Right renal cortex interstitium (tissue), 3 donors: ENCODE measurements at regions not wholly inside any gene's neighbourhood (a gene's known extent, or its start where the extent isn't known, plus 50 kb on each side); places are given as distances from the start of the nearest gene placed in this dataset.

Experiments
- DNase-seq, 3 donors: peaks; one replicate each; pipeline ENCODE4 v3.0.0-alpha.2; 2013; ENCODE audit warnings: low read depth in 3 of 3, low spot score in 2 of 3

- no peak for DNase-seq
Observed at GRCh38 chr6:22875845-22876244, 306.5 kb downstream of the HDGFL1 start.

- no peak for DNase-seq
Observed at GRCh38 chr6:22878324-22878701, 308.9 kb downstream of the HDGFL1 start.

- DNase-seq = no peak
Observed at GRCh38 chr6:22878706-22879105, 309.3 kb downstream of the HDGFL1 start.

GRCh38 chr6:22880686-22881433 lies 311.5 kb downstream of the HDGFL1 start:
- DNase-seq = no peak

- DNase-seq = no peak
Observed at GRCh38 chr6:22882581-22882980, 313.2 kb downstream of the HDGFL1 start.

GRCh38 chr6:22883061-22883717 lies 313.8 kb downstream of the HDGFL1 start:
- no peak for DNase-seq

- no peak for DNase-seq
Observed at GRCh38 chr6:22884456-22884855, 315.1 kb downstream of the HDGFL1 start.

- no peak for DNase-seq
Observed at GRCh38 chr6:22886650-22887581, 317.6 kb downstream of the HDGFL1 start.

- DNase-seq = no peak
Observed at GRCh38 chr6:22888163-22888752, 318.9 kb downstream of the HDGFL1 start.

GRCh38 chr6:22891934-22892333 lies 322.6 kb downstream of the HDGFL1 start:
- no peak for DNase-seq

GRCh38 chr6:22892452-22892851 lies 323.1 kb downstream of the HDGFL1 start:
- no peak for DNase-seq

GRCh38 chr6:22896696-22897095 lies 327.3 kb downstream of the HDGFL1 start:
- no peak for DNase-seq

GRCh38 chr6:22899426-22899825 lies 330.1 kb downstream of the HDGFL1 start:
- DNase-seq = no peak

GRCh38 chr6:22903826-22904225 lies 334.5 kb downstream of the HDGFL1 start:
- no peak for DNase-seq

GRCh38 chr6:22904431-22904830 lies 335.1 kb downstream of the HDGFL1 start:
- DNase-seq = no peak

- DNase-seq = no peak
Observed at GRCh38 chr6:22906091-22906549, 336.8 kb downstream of the HDGFL1 start.

GRCh38 chr6:22907085-22907484 lies 337.7 kb downstream of the HDGFL1 start:
- no peak for DNase-seq

- no peak for DNase-seq
Observed at GRCh38 chr6:22910370-22910769, 341.0 kb downstream of the HDGFL1 start.

- DNase-seq = no peak
Observed at GRCh38 chr6:22913612-22914011, 344.2 kb downstream of the HDGFL1 start.

- DNase-seq = no peak
Observed at GRCh38 chr6:22917344-22917743, 348.0 kb downstream of the HDGFL1 start.

- DNase-seq = no peak
Observed at GRCh38 chr6:22921828-22922227, 352.5 kb downstream of the HDGFL1 start.
